ENCODE measurements at regions not wholly inside any gene's neighbourhood (a gene's known extent, or its start where the extent isn't known, plus 50 kb on each side); places are given as distances from the start of the nearest gene placed in this dataset.

DNA sequence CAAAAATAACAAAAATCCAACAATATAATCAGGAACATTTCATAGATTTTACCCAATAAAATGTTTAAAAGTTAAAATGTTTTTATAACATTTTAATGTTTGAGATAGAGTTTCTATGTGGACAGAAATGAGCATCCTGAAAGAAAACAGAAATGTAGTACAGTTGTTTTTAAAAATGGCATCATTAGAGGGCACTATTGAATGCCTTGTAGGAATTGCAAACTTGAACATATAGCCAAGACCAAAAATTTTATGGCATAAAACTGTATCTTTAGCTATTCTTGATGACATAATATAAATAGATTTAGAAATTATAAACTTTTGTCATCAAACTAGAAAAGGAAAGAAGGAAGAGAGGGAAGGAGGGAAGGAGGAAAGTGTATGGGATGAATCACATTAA is 1372.7 kb downstream of the GATA3 start:
- ChIA-PET POLR2A (no interaction called here), CTCF (no interaction called here)
- no peak for DNase-seq (ENCODE audit: extremely low spot score)
- TF ChIP-seq, protein P1, sequence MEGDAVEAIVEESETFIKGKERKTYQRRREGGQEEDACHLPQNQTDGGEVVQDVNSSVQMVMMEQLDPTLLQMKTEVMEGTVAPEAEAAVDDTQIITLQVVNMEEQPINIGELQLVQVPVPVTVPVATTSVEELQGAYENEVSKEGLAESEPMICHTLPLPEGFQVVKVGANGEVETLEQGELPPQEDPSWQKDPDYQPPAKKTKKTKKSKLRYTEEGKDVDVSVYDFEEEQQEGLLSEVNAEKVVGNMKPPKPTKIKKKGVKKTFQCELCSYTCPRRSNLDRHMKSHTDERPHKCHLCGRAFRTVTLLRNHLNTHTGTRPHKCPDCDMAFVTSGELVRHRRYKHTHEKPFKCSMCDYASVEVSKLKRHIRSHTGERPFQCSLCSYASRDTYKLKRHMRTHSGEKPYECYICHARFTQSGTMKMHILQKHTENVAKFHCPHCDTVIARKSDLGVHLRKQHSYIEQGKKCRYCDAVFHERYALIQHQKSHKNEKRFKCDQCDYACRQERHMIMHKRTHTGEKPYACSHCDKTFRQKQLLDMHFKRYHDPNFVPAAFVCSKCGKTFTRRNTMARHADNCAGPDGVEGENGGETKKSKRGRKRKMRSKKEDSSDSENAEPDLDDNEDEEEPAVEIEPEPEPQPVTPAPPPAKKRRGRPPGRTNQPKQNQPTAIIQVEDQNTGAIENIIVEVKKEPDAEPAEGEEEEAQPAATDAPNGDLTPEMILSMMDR (IDR thresholded peaks at IDR 0.05; ENCODE audit: control extremely low read depth, extremely low read depth, low read depth, missing control alignments), result no peak

DNA sequence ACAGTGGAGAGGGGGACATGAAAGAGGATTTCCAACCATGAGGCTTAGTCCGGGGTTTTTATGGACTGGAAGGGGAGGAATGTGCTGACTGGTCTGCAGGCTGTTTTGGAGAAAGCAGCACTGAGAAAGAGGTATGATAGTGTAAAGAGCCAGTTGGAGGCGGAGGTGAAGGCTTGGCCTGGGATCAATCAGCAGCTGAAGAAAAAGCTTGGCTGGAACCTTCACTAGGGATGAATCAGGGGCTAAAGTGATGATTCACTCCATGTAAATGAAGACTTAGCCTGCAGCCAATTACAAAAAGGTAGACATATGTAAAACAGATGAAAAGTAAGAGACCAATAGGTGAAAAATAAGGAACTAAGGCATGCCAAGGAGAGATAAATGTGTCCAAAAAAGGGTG is 1382.6 kb downstream of the GATA3 start:
- ChIA-PET CTCF (no interaction called here), POLR2A (no interaction called here)
- DNase-seq (ENCODE audit: extremely low spot score), result no peak
- TF ChIP-seq, protein P1 (IDR thresholded peaks at IDR 0.05; ENCODE audit: control extremely low read depth, extremely low read depth, low read depth, missing control alignments), result no peak

DNA sequence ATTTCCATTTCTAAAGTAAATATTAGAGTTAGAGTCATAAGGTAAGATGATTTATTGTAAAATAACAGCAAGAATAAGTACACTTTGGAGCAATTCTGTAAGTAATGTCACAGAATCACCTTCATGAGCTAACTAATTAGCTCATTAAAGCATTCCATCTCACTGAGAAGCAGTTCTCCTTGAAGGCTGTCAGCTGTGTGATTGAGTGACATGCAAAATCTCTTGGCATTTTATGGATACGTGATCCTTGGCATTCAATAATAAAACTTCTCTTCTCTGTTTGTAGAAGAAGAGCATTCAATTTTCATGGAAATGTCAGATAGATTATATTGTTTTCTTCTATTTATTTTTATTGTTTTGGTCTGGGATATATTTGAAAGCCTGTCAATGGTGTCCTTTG is 1389.3 kb downstream of the GATA3 start:
- ChIA-PET CTCF (interaction anchor here (1.1 kb wide), 1 partner anchor 9 kb away, joined by 3 read pairs; no protein-coding TSS in a partner anchor), POLR2A (no interaction called here)
- TF ChIP-seq, protein P1 (IDR thresholded peaks at IDR 0.05; ENCODE audit: control extremely low read depth, extremely low read depth, low read depth, missing control alignments), result no peak
- DNase-seq (ENCODE audit: extremely low spot score), result no peak

DNA sequence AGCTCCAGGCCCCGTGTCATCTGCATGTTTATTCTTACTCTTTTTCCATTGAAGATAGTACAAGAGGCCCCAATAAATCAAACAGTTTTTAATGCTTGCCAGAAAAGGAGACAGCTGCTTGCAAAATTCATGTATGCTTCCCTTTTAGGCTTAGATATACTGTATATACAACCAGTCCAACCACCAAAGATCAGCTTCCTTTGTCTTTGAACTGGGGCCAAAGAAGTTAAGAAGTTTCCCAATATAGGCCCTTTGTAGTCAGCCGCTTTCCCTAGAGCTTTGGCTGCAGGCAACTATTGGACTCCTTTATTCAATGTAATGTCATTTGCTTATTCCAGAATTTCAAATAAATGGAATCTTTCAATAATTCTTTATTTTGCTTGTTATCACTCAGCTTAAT is 1395.0 kb downstream of the GATA3 start:
- ChIA-PET POLR2A (no interaction called here), CTCF (interaction anchor here (1.0 to 2.1 kb wide), 2 partner anchors 10 kb away, joined by 3 to 5 read pairs; no protein-coding TSS in a partner anchor)
- DNase-seq (ENCODE audit: extremely low spot score), result no peak
- TF ChIP-seq, protein P1 (IDR thresholded peaks at IDR 0.05; ENCODE audit: control extremely low read depth, extremely low read depth, low read depth, missing control alignments), result no peak

DNA sequence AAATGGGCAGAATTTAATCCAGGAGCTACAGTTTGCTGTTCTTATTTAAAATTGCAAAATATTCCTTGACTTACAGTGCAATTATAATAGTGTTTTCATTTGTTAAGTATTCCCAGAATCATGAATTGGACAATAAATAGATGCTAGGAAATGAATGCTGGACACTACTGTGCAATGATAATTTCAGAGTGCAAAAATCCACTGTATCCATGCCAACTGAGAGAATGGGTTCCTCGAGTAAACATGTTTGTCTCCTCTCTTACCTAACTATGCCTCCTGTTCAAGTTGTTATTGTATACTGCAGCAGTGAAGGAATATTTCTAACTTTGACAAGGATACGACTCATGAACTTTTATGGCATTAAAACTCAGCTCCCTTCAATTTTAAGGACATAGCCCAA is 1396.3 kb downstream of the GATA3 start:
- TF ChIP-seq, protein P1 (IDR thresholded peaks at IDR 0.05; ENCODE audit: control extremely low read depth, extremely low read depth, low read depth, missing control alignments), result no peak
- no peak for DNase-seq (ENCODE audit: extremely low spot score)
- POLR2A ChIA-PET, result no interaction called here
- CTCF ChIA-PET, result interaction anchor here (1.0 to 2.1 kb wide), 2 partner anchors 9 to 11 kb away, joined by 4 to 5 read pairs; no protein-coding TSS in a partner anchor

DNA sequence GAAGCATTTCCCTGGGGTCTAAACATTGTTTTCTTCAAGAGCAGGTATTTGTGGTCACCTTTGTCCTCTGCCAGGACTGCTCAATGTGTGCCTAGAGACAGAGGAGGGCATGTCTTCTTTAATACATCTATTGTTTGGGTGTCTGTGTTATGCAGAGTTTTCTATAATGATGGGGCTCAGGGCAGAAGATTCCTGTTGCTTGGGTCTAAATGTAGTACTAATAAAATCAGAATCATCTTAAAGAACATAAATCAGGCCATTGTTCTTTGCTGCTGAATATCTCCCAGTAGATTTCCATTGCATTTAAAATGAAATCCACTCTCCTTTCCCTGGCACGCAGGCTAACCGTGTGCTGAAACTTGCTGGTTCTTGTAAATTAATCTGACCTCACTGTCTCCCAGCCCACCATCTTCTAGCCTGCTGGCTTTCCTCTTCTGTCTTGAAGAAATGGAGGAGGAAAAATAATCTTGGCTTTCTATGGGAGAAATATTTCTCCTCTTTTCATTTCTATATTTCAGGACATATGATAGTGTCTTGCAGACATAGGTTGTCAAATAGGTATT is 1396.8 kb downstream of the GATA3 start:
- no peak for DNase-seq (ENCODE audit: extremely low spot score)
- TF ChIP-seq, protein P1 (IDR thresholded peaks at IDR 0.05; ENCODE audit: control extremely low read depth, extremely low read depth, low read depth, missing control alignments), result no peak
- CTCF ChIA-PET, result interaction anchor here (1.0 to 2.1 kb wide), 2 partner anchors 9 to 11 kb away, joined by 4 to 5 read pairs; no protein-coding TSS in a partner anchor
- POLR2A ChIA-PET, result no interaction called here
